Left forelimb (tissue), 1 donor: ENCODE measurements at regions not wholly inside any gene's neighbourhood (a gene's known extent, or its start where the extent isn't known, plus 50 kb on each side); places are given as distances from the start of the nearest gene placed in this dataset.

Experiments
- DNase-seq: peaks from one replicate; pipeline ENCODE4 v3.0.0-alpha.2; 2018; ENCODE audit warnings: low spot score

DNA sequence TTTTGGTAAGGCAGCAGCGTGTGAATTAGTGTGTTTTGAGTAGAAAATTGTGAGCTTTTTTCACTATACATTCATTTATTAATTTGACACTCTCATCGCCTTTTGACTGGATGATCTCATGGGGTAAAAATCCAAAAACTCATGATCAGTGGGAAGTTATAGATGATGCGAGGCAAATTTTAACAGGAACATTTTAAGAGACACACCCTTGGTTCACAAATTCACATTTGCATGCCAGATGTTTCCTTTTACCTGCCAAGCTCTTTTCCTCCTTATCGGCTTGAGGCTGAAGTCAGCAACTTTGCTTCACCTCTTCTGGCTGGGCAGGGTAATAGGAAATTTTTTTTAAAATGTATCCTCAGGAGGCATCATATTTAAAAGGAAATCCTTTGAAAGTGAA, 318.0 kb upstream of the HS3ST1 start:
- no peak for DNase-seq

DNA sequence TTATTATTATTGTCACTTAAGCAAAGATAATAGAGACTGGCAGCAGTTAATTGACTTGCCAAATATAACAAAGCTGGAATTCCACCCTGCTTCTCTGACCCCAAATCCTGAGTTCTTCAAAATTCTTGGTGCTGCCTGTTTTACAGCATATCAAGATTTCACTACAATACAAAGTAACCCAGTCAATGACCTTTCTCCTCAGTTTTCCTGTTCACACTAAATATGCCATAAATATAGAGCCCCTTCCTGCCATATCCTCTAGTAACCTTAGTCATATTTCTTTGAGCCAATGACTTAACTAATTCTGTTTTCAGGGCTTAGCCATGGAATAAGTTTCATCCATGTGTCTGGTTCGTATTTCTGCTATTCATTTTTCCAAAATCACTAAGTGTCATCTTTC, 315.3 kb upstream of the HS3ST1 start:
- no peak for DNase-seq

DNA sequence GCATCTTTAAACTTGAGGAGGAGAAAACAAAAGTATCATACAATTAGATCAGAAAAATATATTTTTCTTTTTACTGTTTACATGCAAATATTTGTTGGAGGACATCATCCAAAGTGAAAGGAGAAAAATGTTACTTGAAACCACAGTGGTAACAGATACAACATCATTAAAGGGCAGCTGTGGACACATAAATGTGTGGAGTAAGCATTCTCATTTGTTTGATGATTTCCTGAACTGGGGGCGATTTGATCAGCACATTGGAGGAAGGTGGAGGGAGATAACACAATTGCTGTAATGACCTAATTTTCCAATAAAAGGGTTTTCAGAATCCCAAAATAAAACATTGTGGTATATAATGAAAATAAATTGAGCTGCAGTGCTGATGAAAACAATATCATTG, 314.5 kb upstream of the HS3ST1 start:
- no peak for DNase-seq

DNA sequence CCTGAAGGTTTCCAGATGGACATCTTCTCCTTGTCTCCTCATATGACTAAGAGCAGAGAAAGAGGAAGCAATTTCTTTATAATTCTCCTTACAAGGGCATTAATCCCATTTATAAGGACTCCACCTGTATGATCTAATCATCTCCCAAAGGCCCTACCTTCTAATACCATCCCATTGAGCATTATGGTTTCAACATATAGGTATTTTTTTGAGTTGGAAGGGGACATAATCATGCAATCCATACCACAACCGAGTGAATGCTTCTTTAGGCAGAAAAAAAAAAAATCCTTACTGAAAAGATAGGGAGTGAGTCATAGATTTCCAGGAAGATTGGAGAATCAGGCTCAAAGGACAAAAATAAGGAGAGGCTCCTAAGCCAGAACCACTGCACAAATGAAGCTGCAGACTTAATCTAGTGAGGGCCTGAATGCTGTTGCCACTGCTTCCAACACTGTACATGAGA, 312.5 kb upstream of the HS3ST1 start:
- DNase-seq, result no peak

DNA sequence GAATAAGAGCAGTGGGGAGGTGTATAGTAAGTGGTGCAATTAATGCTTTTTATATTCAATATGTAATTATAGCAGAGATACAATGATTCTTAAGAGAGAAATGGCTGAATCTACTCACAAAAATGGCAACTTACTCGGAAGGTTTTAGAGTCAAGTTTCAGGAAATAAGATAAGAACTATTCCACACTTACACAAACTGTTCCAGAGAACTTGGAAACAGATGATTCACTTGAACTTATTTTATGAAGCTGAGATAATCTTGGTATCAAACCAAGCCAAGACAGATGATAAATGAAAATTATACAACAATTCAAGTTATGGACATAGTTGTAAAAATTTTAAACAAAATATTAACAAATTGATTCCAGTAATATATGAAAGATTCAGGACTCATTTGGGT, 311.3 kb upstream of the HS3ST1 start:
- DNase-seq, result no peak

DNA sequence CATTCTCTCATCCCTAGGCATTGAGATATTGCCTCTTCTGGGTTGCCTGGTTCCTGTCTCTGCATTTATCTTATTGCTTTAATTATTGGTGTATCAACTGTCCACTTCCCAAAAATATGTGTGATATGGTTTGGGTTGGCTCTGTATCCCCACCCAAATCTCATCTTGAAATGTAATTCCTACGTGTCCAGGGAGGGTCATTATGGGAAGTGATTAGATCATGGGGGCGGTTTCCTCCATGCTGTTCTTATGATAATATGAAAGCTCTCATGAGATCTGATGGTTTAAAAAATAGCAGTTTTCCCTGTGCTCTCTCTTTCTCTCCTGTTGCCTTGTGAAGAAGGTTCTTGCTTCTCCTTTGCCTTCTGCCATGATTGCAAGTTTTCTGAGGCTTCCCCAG, 308.3 kb upstream of the HS3ST1 start:
- DNase-seq, result no peak

DNA sequence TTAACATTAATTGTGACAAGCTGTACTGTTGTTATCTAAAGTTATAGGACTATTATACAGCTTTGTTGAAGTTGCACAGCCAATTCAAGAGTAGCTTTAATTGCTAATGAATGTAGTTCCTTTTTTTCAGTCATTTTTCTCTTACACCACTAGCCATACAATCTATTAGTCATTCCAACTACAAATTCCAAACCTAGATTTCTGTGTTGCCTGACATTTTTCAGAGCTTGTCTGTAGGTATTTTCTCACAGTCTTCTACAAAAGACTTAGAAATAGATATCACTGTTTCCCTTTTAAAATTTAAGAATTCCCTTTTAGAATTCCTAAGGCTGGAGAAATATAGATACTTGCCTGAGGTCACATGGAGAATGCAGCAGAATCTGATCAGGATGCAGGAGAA, 307.0 kb upstream of the HS3ST1 start:
- no peak for DNase-seq

DNA sequence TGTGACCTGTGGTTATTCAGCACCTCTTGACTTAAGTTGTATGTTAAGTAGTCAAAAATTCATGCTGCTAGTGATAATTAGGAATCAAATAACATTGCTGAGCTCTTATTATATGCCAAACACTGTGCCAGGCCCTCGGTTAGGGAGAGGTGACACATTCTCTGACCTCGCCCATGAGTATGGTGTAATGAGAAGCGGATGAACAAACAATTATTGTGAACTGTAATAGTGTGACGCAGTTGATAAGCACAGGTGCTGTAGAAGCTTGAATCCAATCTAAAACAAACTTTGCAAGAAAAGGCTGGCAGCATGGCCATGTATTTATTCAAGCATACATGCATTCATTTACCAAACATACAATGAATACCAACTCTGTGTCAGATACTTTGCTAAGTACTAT, 303.5 kb upstream of the HS3ST1 start:
- DNase-seq, result no peak

DNA sequence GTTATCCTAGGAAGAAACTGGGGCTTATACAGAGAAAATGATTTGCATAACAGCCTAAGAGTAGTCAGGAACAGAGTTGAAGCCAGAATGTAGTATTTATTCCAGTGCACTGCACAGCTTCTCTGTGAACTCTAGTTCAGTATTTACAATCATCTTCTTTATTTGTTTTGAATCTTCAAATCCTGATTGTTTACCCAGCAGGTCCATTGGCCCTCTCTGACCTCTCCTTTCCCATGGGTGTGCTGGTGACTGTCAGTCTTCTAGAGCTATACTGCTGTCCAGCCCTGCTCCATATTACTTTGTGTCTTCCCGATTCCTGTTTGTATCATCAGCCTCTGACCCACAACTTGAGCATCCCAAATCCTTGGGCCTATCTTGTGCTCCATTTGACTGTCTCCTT, 301.9 kb upstream of the HS3ST1 start:
- DNase-seq, result no peak

DNA sequence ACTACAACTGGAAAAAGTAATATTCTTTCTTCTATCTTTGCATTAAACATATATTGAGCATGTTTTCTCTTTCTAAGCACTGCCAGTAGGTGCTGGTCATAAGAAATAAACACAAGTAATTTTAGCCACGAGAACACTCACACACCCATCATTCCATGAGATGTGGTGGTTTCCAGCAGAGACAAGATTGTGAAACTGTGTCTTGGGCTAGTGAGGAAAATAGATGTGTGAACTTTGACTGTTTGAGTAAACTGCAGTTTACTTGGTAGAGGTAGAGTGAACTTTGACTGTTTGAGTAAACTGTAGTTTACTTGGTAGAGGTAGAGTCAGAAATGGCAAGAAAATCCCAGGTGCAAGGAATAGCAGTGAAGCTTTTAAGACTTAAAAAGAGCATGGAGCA, 300.9 kb upstream of the HS3ST1 start:
- no peak for DNase-seq

DNA sequence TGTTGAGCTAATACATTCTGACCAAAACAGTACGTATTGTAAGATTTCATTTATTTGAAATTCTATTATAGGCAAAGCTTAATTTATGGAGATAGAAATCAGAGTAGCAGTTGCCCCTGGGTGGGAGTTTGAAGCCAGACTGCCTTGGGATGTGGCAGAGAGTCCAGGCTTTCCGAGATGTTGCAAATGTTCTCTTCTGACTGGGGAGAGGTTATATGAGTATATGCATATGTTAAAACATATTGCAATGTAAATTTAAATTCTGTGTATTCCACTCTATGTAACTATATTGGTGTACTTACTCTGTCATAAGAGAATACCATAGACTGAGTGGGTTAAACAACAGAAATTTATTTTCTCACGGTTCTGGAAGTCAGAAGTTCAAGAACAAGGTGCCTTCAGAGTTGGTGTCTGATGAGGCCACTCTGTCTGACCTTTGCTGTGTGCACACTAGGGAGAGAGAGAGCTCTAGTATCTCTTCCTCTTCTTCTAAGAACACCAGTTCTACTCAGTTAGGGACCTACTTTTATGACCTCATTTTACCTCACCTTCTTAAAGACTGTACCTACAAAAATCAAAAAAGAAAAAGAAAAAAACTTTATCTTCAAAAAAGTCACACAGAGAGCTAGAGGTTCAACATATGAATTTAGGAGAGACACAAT, 299.3 kb upstream of the HS3ST1 start:
- DNase-seq, result no peak

DNA sequence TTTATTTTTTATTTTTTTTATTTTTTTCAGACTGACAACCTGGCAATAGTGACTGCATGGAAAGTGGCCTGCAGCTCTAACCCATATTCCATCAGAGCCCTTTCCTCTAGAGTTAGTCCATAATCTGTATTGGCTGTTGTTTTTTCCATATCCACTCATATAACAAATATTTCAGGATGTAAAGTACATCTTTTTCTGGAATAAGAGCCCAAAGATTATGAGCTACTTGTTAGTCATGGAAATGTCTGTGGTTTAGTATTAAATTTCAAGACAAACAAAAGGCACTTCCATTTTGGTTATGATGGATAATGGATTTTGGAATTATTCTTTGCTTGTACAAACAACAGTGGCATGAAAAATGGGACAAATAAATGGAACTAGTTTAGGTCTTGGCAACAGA, 296.0 kb upstream of the HS3ST1 start:
- DNase-seq, result no peak

DNA sequence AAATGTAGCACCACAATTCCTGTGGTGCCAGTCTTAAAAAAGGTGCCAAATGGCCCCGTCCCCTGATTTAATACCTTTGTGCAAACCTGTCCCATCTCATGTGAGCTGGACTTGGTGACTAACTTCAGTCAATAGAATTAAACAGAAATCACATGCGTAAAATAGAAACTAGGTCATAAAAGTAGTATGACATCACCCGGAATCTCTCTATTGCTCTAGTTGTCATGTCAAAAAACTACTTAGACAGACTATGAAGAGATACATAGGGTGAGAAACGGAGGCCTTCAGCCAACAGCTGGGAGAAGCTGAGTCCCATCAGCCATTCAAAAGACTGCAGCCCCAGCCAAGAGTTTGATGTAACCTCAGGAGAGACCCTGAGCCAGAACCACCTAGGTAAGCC, 293.5 kb upstream of the HS3ST1 start:
- no peak for DNase-seq

DNA sequence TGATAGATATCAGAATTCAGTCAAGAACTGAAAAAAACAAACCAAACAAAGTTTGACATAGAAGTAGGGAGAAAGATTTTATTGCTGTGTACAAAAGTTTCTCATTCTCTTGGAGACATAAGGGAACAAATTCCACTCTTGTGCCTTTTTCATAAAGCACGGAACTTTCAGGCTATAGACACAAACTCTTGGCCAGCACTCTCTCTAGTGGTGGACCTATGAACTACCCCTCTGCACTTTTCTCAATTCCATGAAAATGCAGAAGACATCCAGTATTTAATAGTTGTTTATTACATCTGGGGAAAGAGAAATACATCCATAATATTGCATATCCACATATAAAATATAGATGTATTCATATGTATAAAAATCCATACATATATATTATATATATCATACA, 291.6 kb upstream of the HS3ST1 start:
- no peak for DNase-seq

DNA sequence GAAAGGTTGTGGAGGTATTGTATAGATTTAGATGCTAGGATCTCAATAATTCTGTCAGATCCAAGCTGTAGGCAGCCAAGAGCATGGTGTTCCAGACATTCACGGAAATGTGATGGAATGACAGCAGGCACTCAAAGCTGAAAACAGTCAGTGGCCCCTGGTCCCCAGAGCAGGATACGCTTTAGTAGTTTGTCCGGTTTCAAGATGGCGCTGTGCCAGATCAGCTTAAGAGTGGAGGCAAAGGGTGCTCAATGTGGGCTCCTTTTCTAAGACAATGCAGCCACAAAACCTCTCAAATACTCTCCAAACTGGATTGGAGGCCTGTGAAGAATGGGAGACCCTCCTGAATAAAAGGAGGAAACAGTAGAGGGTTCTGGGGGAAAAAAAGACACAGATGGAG, 291.2 kb upstream of the HS3ST1 start:
- DNase-seq, result no peak

DNA sequence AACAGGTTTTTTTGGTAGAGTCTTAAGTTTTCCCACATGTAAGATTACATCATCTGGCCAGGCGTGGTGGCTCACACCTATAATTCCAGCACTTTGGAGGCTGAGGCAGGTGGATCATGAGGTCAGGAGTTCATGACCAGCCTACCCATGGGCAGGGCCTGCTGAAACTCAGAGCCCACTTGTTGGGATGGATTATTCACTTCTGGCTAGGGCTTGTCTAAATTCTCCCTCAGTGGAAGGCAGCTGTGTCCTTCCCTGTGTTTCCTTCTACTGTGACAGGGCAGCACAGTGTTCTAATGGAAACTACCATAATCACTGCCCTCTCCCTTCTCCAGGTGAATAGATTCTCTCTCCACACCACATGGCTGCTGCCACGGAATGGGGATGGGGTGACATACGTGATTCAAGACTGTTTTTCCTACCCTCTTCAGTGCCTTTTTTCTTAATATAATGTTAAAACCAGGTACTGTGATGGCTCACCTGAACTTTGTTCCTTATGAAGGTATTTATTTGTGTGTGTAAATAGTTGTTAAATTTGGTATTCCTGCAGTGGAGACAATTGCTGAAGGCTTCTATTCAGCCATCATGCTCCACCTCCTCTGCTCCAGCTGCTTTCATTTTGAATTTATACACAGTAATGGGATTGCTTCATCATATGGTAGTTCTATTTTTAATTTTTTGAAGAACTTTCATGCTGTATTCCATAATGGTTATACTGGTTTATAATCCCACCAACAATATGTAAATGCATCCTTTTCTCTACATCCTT, 287.2 kb upstream of the HS3ST1 start:
- no peak for DNase-seq

DNA sequence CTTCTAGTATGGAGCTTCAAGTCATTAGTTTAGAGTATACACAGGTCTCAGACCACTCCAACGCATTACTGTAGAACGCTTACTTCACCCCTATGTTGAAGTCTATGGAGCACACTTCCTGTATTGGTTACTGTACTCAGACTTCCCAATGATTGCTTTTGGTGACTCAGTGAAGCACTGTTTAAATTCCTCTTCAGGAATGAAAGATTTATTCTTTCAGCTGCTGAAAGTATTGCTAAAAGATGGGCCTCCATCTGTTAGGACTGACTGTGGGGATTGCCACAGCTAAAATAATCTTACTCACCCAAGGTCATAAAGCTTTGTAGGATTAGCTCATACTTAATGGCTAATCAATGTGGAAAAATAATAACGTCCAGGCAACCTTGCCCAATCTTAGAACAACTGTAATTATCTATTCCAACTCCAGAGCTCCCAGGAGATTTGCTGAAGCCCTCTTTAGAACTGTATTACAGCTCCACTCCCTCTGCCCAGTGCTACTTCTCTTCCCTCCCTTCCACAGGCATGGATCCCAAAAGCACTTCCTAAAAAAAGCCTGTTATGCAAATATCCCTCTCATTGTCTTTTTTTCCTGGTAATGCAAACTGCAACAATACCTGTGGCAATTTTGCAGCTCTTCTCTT, 281.9 kb upstream of the HS3ST1 start:
- no peak for DNase-seq

DNA sequence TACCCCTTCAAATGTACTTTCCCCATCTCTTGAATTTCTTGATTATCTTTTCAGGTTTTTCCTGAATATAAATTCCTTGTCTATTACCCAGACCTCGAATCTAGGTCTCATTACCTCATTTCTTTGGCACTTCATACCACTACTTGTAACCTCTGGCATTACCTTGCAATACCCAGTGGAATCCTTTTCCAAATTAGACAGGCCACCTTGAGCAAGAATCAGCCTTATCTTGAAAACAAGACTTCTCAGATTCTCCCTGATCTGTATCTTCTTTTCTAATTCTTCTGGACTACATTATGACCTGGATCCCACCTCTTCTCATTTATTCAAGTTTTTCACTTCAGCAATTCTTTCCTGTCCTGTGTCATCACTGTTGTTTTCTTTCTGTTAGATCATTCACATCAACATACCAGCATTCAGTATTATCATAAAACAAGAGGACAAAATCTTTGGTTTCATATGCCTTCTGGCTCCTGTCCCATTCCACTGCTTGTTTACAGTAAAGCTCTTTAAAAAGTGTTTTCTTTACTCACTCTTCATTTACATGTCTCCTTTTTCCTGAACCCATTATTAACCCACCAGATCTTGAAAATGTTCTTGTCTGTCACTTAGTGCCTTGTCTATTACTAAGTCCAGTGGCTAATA, 275.6 kb upstream of the HS3ST1 start:
- DNase-seq, result no peak

DNA sequence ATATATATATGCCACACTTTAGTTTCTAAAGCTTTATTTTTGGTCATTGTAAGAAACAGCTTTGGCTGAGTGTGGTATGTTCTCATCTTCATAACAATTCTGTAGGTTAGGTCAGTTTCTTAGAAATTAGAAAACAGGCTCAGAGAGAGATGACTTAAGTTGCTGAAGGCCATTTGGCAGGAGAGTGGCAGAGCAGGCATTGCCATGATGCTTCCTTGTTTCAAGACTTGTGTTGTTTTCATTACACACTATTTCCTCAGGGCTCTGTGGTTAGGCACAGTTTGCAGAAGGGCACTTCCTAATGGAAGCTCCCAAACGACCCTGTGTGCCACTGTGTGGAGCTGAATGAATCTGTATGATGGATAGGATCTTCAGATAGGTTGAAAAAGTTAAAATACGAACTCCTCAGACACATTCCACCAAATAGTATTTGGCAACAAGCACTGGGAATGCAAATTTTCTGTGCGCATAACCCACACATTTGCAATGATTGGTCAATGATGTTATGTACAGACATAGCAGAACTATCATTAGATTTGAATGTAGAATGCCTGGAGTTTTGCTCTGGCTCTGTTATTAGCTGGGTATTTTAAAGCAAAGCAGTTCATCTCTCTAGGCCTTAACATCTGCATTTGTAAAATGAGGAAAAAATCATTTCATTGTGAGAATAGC, 274.3 kb upstream of the HS3ST1 start:
- no peak for DNase-seq

DNA sequence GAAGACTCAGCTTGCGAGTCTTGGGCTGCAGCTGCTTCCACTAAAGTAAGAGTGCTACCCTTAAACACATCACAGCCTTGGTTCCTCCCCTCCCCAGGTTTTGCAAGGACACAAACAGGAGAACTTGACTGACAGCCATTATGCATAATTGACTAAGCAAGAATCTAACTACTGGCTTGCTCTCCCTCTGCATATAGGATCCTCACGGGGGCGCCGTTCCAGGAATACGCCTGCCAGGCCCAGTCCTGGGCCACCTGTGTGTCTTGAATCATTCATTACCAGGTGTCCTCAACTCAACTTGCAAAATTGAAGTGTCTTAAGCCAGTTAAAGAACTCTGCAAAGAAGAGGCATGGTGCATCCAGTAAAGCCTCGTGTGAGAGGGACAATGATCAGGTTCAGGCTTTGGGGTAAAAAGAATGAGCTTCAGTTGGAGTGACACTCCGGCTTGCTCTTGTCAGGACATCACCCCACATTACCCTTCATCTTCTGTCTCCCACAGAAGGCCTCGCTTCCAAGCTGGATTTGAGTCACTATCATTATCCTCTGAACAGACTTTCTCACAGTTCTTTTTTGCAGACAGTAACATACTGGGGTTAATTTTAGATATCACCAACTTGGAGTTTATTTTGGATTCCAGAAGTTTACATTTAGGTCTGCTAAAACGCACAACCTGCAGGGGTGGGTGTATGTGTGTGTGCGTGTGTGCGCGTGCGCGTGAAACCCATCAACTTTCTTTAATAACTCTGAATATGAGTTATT, 273.5 kb upstream of the HS3ST1 start:
- no peak for DNase-seq

DNA sequence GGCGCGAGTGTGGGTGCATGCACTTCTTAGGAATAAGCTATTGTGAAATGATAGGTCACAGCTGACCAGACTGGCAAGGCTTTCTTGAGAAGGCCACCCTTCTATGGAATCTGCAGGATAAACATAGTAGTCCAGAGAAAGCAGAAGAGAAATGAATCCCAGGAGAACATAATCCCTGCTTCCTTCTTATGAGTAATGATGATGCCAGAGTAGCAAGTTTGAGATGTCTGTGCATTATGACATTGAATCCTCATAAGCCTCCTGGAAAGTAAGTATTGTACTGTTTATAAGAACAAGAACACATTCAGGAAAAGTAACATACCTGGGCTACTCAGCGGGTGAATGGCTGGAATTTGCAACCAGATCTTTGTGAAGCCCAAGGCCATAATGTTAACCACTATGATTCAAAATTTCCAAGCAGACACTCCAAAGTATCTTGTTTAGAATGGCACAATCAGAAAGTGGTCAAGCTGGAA, 272.1 kb upstream of the HS3ST1 start:
- DNase-seq, result no peak
